Epithelial cell of esophagus (primary cell): ENCODE measurements at regions not wholly inside any gene's neighbourhood (a gene's known extent, or its start where the extent isn't known, plus 50 kb on each side); places are given as distances from the start of the nearest gene placed in this dataset.
"Not testable (repeated sequence)": the region's sequence is repeated elsewhere in the genome, so short reads cannot be mapped to it uniquely, and the experiment has no call there.

Experiments used
- DNase-seq: peaks from one replicate; pipeline ENCODE4 v3.0.0; 2010; ENCODE audit warnings: low read depth
- H3K4me3 ChIP-seq: 2 replicates; pipeline ENCODE4 v1.5.1; 2011; ENCODE audit warnings: mild to moderate bottlenecking, low read length, control low read depth
- CTCF ChIP-seq: IDR thresholded peaks from 2 replicates; pipeline ENCODE4 v1.5.1; 2011; ENCODE audit warnings: low read depth, mild to moderate bottlenecking, low read length, control low read depth, inconsistent platforms; ENCODE audit not compliant: insufficient read depth; ENCODE audit errors: missing control alignments

- DNase-seq = no peak
- H3K4me3 ChIP-seq = no peak overlapping the region
- TF ChIP-seq CTCF = no peak
These were observed 117.8 kb upstream of the ENPP6 start for GRCh38 chr4:184335520-184335919.

GRCh38 chr4:184333446-184333845 is 115.8 kb upstream of the ENPP6 start:
- DNase-seq, H3K4me3 ChIP-seq: not testable (repeated sequence)

GRCh38 chr4:184331268-184331995 is 113.8 kb upstream of the ENPP6 start:
- no peak overlapping the region for H3K4me3 ChIP-seq
- DNase-seq = peak; percentile 81
- no peak for TF ChIP-seq CTCF

- DNase-seq, H3K4me3 ChIP-seq: not testable (repeated sequence)
These were observed 112.9 kb upstream of the ENPP6 start for GRCh38 chr4:184330517-184331094.

- DNase-seq = peak; percentile 65
- no peak overlapping the region for H3K4me3 ChIP-seq
- TF ChIP-seq CTCF = no peak
These were observed 112.2 kb upstream of the ENPP6 start for GRCh38 chr4:184329659-184330400.

GRCh38 chr4:184329235-184329634 is 111.6 kb upstream of the ENPP6 start:
- no peak overlapping the region for H3K4me3 ChIP-seq
- DNase-seq = peak; percentile 59
- no peak for TF ChIP-seq CTCF

GRCh38 chr4:184328022-184328736 is 110.5 kb upstream of the ENPP6 start:
- DNase-seq = peak; percentile 99
- TF ChIP-seq CTCF = no peak
- no peak overlapping the region for H3K4me3 ChIP-seq
